ENCODE measurements at regions not wholly inside any gene's neighbourhood (a gene's known extent, or its start where the extent isn't known, plus 50 kb on each side); places are given as distances from the start of the nearest gene placed in this dataset.

DNA sequence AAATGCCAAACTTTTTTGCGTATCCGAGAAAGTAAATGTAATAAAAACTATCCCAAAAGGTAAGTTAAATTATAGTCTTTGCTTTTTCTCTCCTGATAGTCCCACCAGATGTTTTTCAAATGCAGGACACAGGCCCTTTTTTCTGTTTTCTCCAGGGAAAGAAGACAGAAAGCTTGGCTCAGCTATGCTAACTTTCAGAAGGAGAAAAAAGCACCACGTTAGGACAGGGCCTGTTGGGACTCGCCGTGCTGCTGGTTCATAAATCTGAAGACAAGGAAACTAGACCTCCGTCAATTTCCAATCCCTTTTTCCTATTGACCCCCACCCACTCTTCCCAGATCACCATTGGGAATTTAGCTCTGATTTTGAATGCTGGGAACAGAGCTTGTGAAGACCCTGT, 220.9 kb upstream of the SFRP2 start:
- Histone ChIP-seq H3K27me3 (ENCODE audit: control insufficient read depth, insufficient read depth, low read length) (no peaks in the 10 kb centered on the region), H3K79me2 (ENCODE audit: control insufficient read depth, insufficient read depth, low read length) (no peaks in the 10 kb centered on the region), H3K4me2 (ENCODE audit: extremely low read depth, insufficient read depth, low read length) (no peak overlapping the region), H3K4me3 (replicated peaks in 1 of 4; ENCODE audit: control extremely low read depth in 1 of 4, insufficient read depth in 1 of 4, low read depth in 3 of 4, low read length in 4 of 4) (no peak overlapping the region), H3K4me1 (ENCODE audit: control insufficient read depth, extremely low read depth, insufficient read depth, low read length) (peaks cover 4% of the 10 kb centered on the region), H3K9me3 (ENCODE audit: control insufficient read depth, insufficient read depth, low read depth, low read length) (no peaks in the 10 kb centered on the region), H2AFZ (ENCODE audit: low read length) (no peak overlapping the region), H3K27ac (ENCODE audit: insufficient read depth, low read length) (no peak overlapping the region), H3K36me3 (ENCODE audit: control insufficient read depth, insufficient read depth, low read length) (no peaks in the 10 kb centered on the region), H4K20me1 (ENCODE audit: control insufficient read depth, extremely low read depth, insufficient read depth, low read length) (no peaks in the 10 kb centered on the region), H3K9ac (ENCODE audit: insufficient read depth, low read length) (no peak overlapping the region)
- TF ChIP-seq, protein P1, sequence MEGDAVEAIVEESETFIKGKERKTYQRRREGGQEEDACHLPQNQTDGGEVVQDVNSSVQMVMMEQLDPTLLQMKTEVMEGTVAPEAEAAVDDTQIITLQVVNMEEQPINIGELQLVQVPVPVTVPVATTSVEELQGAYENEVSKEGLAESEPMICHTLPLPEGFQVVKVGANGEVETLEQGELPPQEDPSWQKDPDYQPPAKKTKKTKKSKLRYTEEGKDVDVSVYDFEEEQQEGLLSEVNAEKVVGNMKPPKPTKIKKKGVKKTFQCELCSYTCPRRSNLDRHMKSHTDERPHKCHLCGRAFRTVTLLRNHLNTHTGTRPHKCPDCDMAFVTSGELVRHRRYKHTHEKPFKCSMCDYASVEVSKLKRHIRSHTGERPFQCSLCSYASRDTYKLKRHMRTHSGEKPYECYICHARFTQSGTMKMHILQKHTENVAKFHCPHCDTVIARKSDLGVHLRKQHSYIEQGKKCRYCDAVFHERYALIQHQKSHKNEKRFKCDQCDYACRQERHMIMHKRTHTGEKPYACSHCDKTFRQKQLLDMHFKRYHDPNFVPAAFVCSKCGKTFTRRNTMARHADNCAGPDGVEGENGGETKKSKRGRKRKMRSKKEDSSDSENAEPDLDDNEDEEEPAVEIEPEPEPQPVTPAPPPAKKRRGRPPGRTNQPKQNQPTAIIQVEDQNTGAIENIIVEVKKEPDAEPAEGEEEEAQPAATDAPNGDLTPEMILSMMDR (conservative IDR thresholded peaks at IDR 0.05 in 1 of 2, IDR thresholded peaks at IDR 0.05 in 1 of 2; ENCODE audit: low read depth in 1 of 2, low read length in 2 of 2) = no peak
- TF ChIP-seq EZH2 (IDR thresholded peaks at IDR 0.05; ENCODE audit: low read length, missing control alignments) = no peak
- no peak for DNase-seq (ENCODE audit: low read depth in 2 of 2)

DNA sequence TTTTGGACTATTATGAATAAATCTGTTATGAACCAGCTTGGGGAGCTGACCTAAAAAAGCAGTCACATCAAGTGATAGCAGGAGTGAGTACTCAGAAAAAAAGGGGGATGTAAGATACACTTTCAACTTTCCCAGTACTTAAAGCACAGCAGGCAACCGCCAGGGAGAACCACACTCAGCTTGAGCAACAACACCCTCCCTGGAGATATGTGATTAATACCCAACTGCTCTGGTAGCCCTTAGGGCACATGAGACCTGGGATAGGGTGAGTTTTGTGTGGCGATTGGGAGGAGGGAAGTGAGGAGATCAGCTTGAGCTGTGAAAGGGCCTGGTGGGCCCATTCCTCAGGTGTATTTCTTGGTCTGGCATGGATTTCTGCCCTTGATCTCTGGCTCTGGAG, 220.3 kb upstream of the SFRP2 start:
- TF ChIP-seq, protein P1 (conservative IDR thresholded peaks at IDR 0.05 in 1 of 2, IDR thresholded peaks at IDR 0.05 in 1 of 2; ENCODE audit: low read depth in 1 of 2, low read length in 2 of 2) = no peak
- TF ChIP-seq EZH2 (IDR thresholded peaks at IDR 0.05; ENCODE audit: low read length, missing control alignments) = no peak
- no peak overlapping the region for H3K27ac ChIP-seq (ENCODE audit: insufficient read depth, low read length)
- no peak overlapping the region for H3K4me3 ChIP-seq (replicated peaks in 1 of 4; ENCODE audit: control extremely low read depth in 1 of 4, insufficient read depth in 1 of 4, low read depth in 3 of 4, low read length in 4 of 4)
- DNase-seq (ENCODE audit: low read depth in 2 of 2) = no peak
- no peak overlapping the region for H2AFZ ChIP-seq (ENCODE audit: low read length)
- no peaks in the 10 kb centered on the region for H3K27me3 ChIP-seq (ENCODE audit: control insufficient read depth, insufficient read depth, low read length)
- H3K9me3 ChIP-seq (ENCODE audit: control insufficient read depth, insufficient read depth, low read depth, low read length) = no peaks in the 10 kb centered on the region
- H3K36me3 ChIP-seq (ENCODE audit: control insufficient read depth, insufficient read depth, low read length) = no peaks in the 10 kb centered on the region
- no peaks in the 10 kb centered on the region for H4K20me1 ChIP-seq (ENCODE audit: control insufficient read depth, extremely low read depth, insufficient read depth, low read length)
- peaks cover 8% of the 10 kb centered on the region for H3K4me1 ChIP-seq (ENCODE audit: control insufficient read depth, extremely low read depth, insufficient read depth, low read length)
- H3K4me2 ChIP-seq (ENCODE audit: extremely low read depth, insufficient read depth, low read length) = no peak overlapping the region
- H3K79me2 ChIP-seq (ENCODE audit: control insufficient read depth, insufficient read depth, low read length) = no peaks in the 10 kb centered on the region
- H3K9ac ChIP-seq (ENCODE audit: insufficient read depth, low read length) = no peak overlapping the region

DNA sequence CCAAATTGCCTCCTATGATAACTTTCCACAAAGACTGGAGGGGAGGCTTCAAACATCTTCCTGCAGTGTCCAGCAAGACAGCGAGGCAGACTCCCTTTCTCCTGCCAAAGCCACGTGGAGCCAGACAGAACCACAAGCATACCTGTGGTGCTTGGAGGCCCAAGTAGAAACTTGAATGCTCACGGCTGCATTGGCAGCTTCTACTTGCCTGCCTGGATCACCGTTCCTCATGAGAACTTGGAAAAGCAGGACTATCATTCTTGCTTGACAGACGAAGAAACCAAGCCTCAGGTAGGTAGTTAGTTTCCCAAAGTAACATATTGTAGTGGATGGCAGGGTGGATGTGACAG, 216.3 kb upstream of the SFRP2 start:
- Histone ChIP-seq H3K4me2 (ENCODE audit: extremely low read depth, insufficient read depth, low read length) (no peak overlapping the region), H3K9me3 (ENCODE audit: control insufficient read depth, insufficient read depth, low read depth, low read length) (no peaks in the 10 kb centered on the region), H3K9ac (ENCODE audit: insufficient read depth, low read length) (no peak overlapping the region), H3K4me1 (ENCODE audit: control insufficient read depth, extremely low read depth, insufficient read depth, low read length) (peaks cover 8% of the 10 kb centered on the region), H3K79me2 (ENCODE audit: control insufficient read depth, insufficient read depth, low read length) (no peaks in the 10 kb centered on the region), H3K27ac (ENCODE audit: insufficient read depth, low read length) (peak overlapping the region; percentile 63), H3K36me3 (ENCODE audit: control insufficient read depth, insufficient read depth, low read length) (no peaks in the 10 kb centered on the region), H3K27me3 (ENCODE audit: control insufficient read depth, insufficient read depth, low read length) (no peaks in the 10 kb centered on the region), H4K20me1 (ENCODE audit: control insufficient read depth, extremely low read depth, insufficient read depth, low read length) (no peaks in the 10 kb centered on the region), H2AFZ (ENCODE audit: low read length) (peak overlapping the region; percentile 12), H3K4me3 (replicated peaks in 1 of 4; ENCODE audit: control extremely low read depth in 1 of 4, insufficient read depth in 1 of 4, low read depth in 3 of 4, low read length in 4 of 4) (no peak overlapping the region)
- TF ChIP-seq, protein P1 (conservative IDR thresholded peaks at IDR 0.05 in 1 of 2, IDR thresholded peaks at IDR 0.05 in 1 of 2; ENCODE audit: low read depth in 1 of 2, low read length in 2 of 2) = no peak
- no peak for TF ChIP-seq EZH2 (IDR thresholded peaks at IDR 0.05; ENCODE audit: low read length, missing control alignments)
- no peak for DNase-seq (ENCODE audit: low read depth in 2 of 2)
